ENCODE measurements at regions not wholly inside any gene's neighbourhood (a gene's known extent, or its start where the extent isn't known, plus 50 kb on each side); places are given as distances from the start of the nearest gene placed in this dataset.

GRCh38 chr7:26022982-26023381 is 129.0 kb upstream of the NFE2L3 start:
- no peak for TF ChIP-seq POLR2AphosphoS5 (IDR thresholded peaks at IDR 0.05; ENCODE audit: borderline replicate concordance, low read depth, low read length)
- Histone ChIP-seq H3K4me3 (no peak overlapping the region), H3K27ac (no peak overlapping the region), H3K9me3 (ENCODE audit: low read depth, low read length) (no peaks in the 10 kb centered on the region), H3K36me3 (ENCODE audit: insufficient read depth, low read length) (no peaks in the 10 kb centered on the region), H3K9ac (ENCODE audit: insufficient read length) (no peak overlapping the region)
- DNase-seq (ENCODE audit: low read depth, low spot score), result no peak

- Histone ChIP-seq H3K9me3 (ENCODE audit: low read depth, low read length) (no peaks in the 10 kb centered on the region), H3K9ac (ENCODE audit: insufficient read length) (no peak overlapping the region), H3K36me3 (ENCODE audit: insufficient read depth, low read length) (no peaks in the 10 kb centered on the region), H3K4me3 (no peak overlapping the region), H3K27ac (no peak overlapping the region)
- TF ChIP-seq POLR2AphosphoS5 (IDR thresholded peaks at IDR 0.05; ENCODE audit: borderline replicate concordance, low read depth, low read length) (no peak), EZH2 (IDR thresholded peaks at IDR 0.05) (no peak), FOXP2 (optimal IDR thresholded peaks at IDR 0.05; ENCODE audit: control extremely low read depth, extremely low read length, insufficient read depth) (no peak)
- DNase-seq (ENCODE audit: low read depth, low spot score), result no peak
These were observed 122.1 kb upstream of the NFE2L3 start for GRCh38 chr7:26029911-26030310.

- DNase-seq (ENCODE audit: low read depth, low spot score), result no peak
- Histone ChIP-seq H3K4me3 (no peak overlapping the region), H3K36me3 (ENCODE audit: insufficient read depth, low read length) (no peaks in the 10 kb centered on the region), H3K9me3 (ENCODE audit: low read depth, low read length) (no peaks in the 10 kb centered on the region), H3K9ac (ENCODE audit: insufficient read length) (no peak overlapping the region), H3K27ac (no peak overlapping the region)
- TF ChIP-seq EZH2 (IDR thresholded peaks at IDR 0.05), result no peak
- no peak for TF ChIP-seq FOXP2 (optimal IDR thresholded peaks at IDR 0.05; ENCODE audit: control extremely low read depth, extremely low read length, insufficient read depth)
- TF ChIP-seq POLR2AphosphoS5 (IDR thresholded peaks at IDR 0.05; ENCODE audit: borderline replicate concordance, low read depth, low read length), result no peak
These were observed 117.6 kb upstream of the NFE2L3 start for GRCh38 chr7:26034391-26034790.

- no peak for DNase-seq (ENCODE audit: low read depth, low spot score)
- Histone ChIP-seq H3K9me3 (ENCODE audit: low read depth, low read length) (no peaks in the 10 kb centered on the region), H3K4me3 (no peak overlapping the region), H3K9ac (ENCODE audit: insufficient read length) (no peak overlapping the region), H3K36me3 (ENCODE audit: insufficient read depth, low read length) (no peaks in the 10 kb centered on the region), H3K27ac (no peak overlapping the region)
- TF ChIP-seq FOXP2 (optimal IDR thresholded peaks at IDR 0.05; ENCODE audit: control extremely low read depth, extremely low read length, insufficient read depth) (no peak), EZH2 (IDR thresholded peaks at IDR 0.05) (no peak), POLR2AphosphoS5 (IDR thresholded peaks at IDR 0.05; ENCODE audit: borderline replicate concordance, low read depth, low read length) (no peak)
These were observed 116.4 kb upstream of the NFE2L3 start for GRCh38 chr7:26035552-26035951.

GRCh38 chr7:26036092-26036491 is 115.9 kb upstream of the NFE2L3 start:
- Histone ChIP-seq H3K36me3 (ENCODE audit: insufficient read depth, low read length) (no peaks in the 10 kb centered on the region), H3K9ac (ENCODE audit: insufficient read length) (no peak overlapping the region), H3K9me3 (ENCODE audit: low read depth, low read length) (no peaks in the 10 kb centered on the region), H3K4me3 (no peak overlapping the region), H3K27ac (no peak overlapping the region)
- TF ChIP-seq FOXP2 (optimal IDR thresholded peaks at IDR 0.05; ENCODE audit: control extremely low read depth, extremely low read length, insufficient read depth) (no peak), EZH2 (IDR thresholded peaks at IDR 0.05) (no peak), POLR2AphosphoS5 (IDR thresholded peaks at IDR 0.05; ENCODE audit: borderline replicate concordance, low read depth, low read length) (no peak)
- no peak for DNase-seq (ENCODE audit: low read depth, low spot score)

- Histone ChIP-seq H3K4me3 (no peak overlapping the region), H3K9me3 (ENCODE audit: low read depth, low read length) (no peaks in the 10 kb centered on the region), H3K36me3 (ENCODE audit: insufficient read depth, low read length) (no peaks in the 10 kb centered on the region), H3K27ac (no peak overlapping the region), H3K9ac (ENCODE audit: insufficient read length) (no peak overlapping the region)
- TF ChIP-seq FOXP2 (optimal IDR thresholded peaks at IDR 0.05; ENCODE audit: control extremely low read depth, extremely low read length, insufficient read depth) (no peak), EZH2 (IDR thresholded peaks at IDR 0.05) (no peak), POLR2AphosphoS5 (IDR thresholded peaks at IDR 0.05; ENCODE audit: borderline replicate concordance, low read depth, low read length) (no peak)
- no peak for DNase-seq (ENCODE audit: low read depth, low spot score)
These were observed 113.6 kb upstream of the NFE2L3 start for GRCh38 chr7:26038201-26038990.

DNA sequence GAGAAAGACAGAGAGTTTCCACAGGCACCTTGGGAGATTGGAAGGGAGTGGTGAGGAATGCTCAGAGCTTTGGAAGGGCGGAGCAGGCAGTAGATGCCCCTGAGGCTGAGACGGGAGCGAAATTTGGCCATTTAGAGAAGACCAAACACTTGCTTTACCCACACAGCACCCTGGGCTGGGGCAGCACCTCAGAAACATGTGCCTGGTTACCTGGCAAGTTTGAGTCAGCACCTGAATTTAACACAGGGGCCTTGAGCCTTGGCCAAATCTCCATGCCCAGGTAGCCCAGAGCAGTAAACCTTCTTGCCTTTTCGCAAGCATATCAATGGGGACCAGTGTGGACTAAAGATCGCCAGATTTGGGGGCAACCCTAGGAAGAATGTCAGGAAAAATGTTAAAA is 111.9 kb upstream of the NFE2L3 start:
- Histone ChIP-seq H3K4me3 (no peak overlapping the region), H3K9me3 (ENCODE audit: low read depth, low read length) (no peaks in the 10 kb centered on the region), H3K36me3 (ENCODE audit: insufficient read depth, low read length) (no peaks in the 10 kb centered on the region), H3K27ac (no peak overlapping the region), H3K9ac (ENCODE audit: insufficient read length) (no peak overlapping the region)
- no peak for DNase-seq (ENCODE audit: low read depth, low spot score)
- TF ChIP-seq EZH2 (IDR thresholded peaks at IDR 0.05) (no peak), FOXP2 (optimal IDR thresholded peaks at IDR 0.05; ENCODE audit: control extremely low read depth, extremely low read length, insufficient read depth) (no peak), POLR2AphosphoS5 (IDR thresholded peaks at IDR 0.05; ENCODE audit: borderline replicate concordance, low read depth, low read length) (no peak)

- TF ChIP-seq POLR2AphosphoS5 (IDR thresholded peaks at IDR 0.05; ENCODE audit: borderline replicate concordance, low read depth, low read length), result no peak
- TF ChIP-seq EZH2 (IDR thresholded peaks at IDR 0.05), result no peak
- no peak for TF ChIP-seq FOXP2 (optimal IDR thresholded peaks at IDR 0.05; ENCODE audit: control extremely low read depth, extremely low read length, insufficient read depth)
- no peaks in the 10 kb centered on the region for H3K36me3 ChIP-seq (ENCODE audit: insufficient read depth, low read length)
- H3K9ac ChIP-seq (ENCODE audit: insufficient read length), result no peak overlapping the region
- H3K27ac ChIP-seq, result no peak overlapping the region
- no peak overlapping the region for H3K4me3 ChIP-seq
- DNase-seq (ENCODE audit: low read depth, low spot score), result no peak
- no peaks in the 10 kb centered on the region for H3K9me3 ChIP-seq (ENCODE audit: low read depth, low read length)
These were observed 109.8 kb upstream of the NFE2L3 start for GRCh38 chr7:26042237-26042636.

DNA sequence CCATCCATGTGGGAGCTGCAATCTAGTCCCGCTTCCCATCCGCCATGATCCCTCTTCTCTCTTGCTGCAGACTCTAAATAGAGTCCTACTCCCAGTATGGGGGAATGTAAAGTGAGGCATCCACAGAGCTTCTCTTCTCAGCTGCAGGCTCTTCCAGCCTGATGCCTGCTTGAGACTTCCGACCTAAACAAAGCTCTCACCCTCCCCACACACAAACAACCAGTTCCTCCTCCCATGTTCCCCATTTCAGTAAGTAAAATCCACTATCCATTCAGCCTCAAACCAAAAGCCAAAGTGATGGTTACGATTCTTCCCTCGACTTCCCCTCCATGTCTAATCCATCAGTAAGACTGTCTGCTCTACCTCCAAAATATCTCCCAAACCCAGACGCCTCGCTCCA is 108.2 kb upstream of the NFE2L3 start:
- TF ChIP-seq FOXP2 (optimal IDR thresholded peaks at IDR 0.05; ENCODE audit: control extremely low read depth, extremely low read length, insufficient read depth) (no peak), EZH2 (IDR thresholded peaks at IDR 0.05) (no peak), POLR2AphosphoS5 (IDR thresholded peaks at IDR 0.05; ENCODE audit: borderline replicate concordance, low read depth, low read length) (no peak)
- Histone ChIP-seq H3K9ac (ENCODE audit: insufficient read length) (no peak overlapping the region), H3K36me3 (ENCODE audit: insufficient read depth, low read length) (no peaks in the 10 kb centered on the region), H3K9me3 (ENCODE audit: low read depth, low read length) (no peaks in the 10 kb centered on the region), H3K4me3 (no peak overlapping the region), H3K27ac (no peak overlapping the region)
- no peak for DNase-seq (ENCODE audit: low read depth, low spot score)

Data from SK-N-MC (cell line).